ENCODE measurements at regions not wholly inside any gene's neighbourhood (a gene's known extent, or its start where the extent isn't known, plus 50 kb on each side); places are given as distances from the start of the nearest gene placed in this dataset.

DNA sequence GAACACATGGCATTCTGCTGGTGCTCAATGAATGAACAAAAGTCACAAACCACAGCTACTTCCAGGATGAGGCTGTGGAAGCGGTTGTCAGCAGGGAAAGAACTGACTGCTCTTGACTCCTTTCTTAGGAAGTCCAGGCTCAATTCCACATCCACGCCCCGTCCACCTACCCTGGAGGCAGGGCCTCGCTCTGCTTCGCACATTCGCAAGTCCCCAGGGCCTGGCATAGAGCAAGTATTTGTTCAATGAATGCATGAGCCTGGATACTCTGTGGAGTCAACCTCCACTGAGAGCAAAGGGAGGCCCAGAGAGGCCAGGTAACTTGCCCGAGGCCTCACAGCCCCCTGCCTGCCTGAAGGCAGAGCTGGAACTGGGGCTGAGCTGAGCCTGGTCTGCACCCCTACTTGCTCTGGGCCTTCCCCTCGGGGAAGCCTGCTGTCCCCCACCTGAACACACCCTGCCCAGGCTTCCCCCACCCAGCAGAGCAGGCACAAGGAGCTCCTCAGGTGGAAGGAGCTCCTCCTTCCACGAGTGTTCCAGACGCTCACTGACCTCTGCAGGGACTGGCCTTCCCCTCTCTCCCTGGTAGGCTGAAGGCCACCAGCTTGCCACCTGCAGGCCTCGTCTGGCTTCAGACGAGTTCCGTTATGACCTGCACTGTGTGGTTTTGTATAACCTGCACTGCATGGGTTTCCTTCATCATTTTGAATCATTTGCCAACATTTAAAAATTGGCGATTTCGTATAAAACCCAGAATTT lies 119.3 kb upstream of the PTPN1 start:
- TF ChIP-seq, protein P1, sequence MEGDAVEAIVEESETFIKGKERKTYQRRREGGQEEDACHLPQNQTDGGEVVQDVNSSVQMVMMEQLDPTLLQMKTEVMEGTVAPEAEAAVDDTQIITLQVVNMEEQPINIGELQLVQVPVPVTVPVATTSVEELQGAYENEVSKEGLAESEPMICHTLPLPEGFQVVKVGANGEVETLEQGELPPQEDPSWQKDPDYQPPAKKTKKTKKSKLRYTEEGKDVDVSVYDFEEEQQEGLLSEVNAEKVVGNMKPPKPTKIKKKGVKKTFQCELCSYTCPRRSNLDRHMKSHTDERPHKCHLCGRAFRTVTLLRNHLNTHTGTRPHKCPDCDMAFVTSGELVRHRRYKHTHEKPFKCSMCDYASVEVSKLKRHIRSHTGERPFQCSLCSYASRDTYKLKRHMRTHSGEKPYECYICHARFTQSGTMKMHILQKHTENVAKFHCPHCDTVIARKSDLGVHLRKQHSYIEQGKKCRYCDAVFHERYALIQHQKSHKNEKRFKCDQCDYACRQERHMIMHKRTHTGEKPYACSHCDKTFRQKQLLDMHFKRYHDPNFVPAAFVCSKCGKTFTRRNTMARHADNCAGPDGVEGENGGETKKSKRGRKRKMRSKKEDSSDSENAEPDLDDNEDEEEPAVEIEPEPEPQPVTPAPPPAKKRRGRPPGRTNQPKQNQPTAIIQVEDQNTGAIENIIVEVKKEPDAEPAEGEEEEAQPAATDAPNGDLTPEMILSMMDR (conservative IDR thresholded peaks at IDR 0.05): no peak
- no peak for TF ChIP-seq EZH2 (IDR thresholded peaks at IDR 0.05; ENCODE audit: low read depth)

Data from PC-9 (cell line).